Peyer's patch (tissue), 4 donors: ENCODE measurements at regions not wholly inside any gene's neighbourhood (a gene's known extent, or its start where the extent isn't known, plus 50 kb on each side); places are given as distances from the start of the nearest gene placed in this dataset.

Experiments used
- DNase-seq, 3 donors: peaks; one replicate each; pipeline ENCODE4 v3.0.0-alpha.2; 2017 to 2019
- H3K27ac ChIP-seq, 4 donors: fragments of 200-600 bp; sonication (generic); one replicate each; pipeline ENCODE4 v1.5.1; 2016 to 2019
- H3K27me3 ChIP-seq, 2 donors: fragments of 200-600 bp; sonication (generic); one replicate each; pipeline ENCODE4 v1.5.1; 2019
- H3K36me3 ChIP-seq, 3 donors: fragments of 200-600 bp; sonication (generic); one replicate each; pipeline ENCODE4 v1.5.1; 2016 to 2019
- H3K4me1 ChIP-seq, 4 donors: fragments of 200-600 bp; sonication (generic); one replicate each; pipeline ENCODE4 v1.5.1; 2016 to 2019
- H3K4me3 ChIP-seq, 4 donors: fragments of 200-600 bp; sonication (generic); 1 replicate in 3 of 4; 2 replicates in 1 of 4; pipeline ENCODE4 v1.5.1; 2016 to 2019; ENCODE audit warnings: mild to moderate bottlenecking in 1 of 4
- H3K9me3 ChIP-seq, 4 donors: fragments of 200-600 bp; sonication (generic); one replicate each; pipeline ENCODE4 v1.5.1; 2016 to 2019; ENCODE audit warnings: mild to moderate bottlenecking in 1 of 4
- CTCF ChIP-seq, 6 experiments: fragments of 450-650 bp in 4 of 6; fragments of 200-600 bp in 2 of 6; sonication (generic) in 1 of 6; IDR thresholded peaks; one replicate each; pipeline ENCODE4 v1.5.1; 2017 to 2019; ENCODE audit warnings: antibody characterized with exemption in 6 of 6, mild to moderate bottlenecking in 3 of 6, moderate library complexity in 1 of 6
- POLR2A ChIP-seq, 2 donors: fragments of 450-650 bp; IDR thresholded peaks; one replicate each; pipeline ENCODE4 v1.5.1; 2017; ENCODE audit warnings: antibody characterized with exemption in 2 of 2, mild to moderate bottlenecking in 2 of 2, moderate library complexity in 2 of 2

DNA sequence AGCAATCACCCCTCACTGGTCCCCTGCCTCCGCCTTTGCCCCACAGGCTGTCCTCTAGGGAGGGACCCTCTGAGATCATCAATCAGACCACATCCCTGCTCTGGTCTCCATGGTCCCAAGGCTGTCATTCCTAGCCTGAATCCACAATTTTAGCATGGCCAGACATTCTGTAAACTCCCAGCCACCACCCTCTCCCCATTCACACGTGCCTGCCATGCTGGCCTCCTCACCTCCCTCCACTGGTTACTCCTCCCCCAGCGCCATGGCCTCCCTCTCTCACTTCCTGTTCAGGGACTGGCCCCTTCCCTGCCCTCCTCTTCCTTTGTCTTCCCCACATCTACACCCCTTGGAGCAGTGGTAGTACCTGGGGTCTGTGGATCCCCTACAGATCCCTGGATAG, 150.7 kb upstream of the MLN start:
- no peaks in the 10 kb centered on the region for H3K9me3 ChIP-seq
- no peaks in the 10 kb centered on the region for H3K4me1 ChIP-seq
- no peak overlapping the region for H3K27ac ChIP-seq
- no peak for DNase-seq
- no peak for TF ChIP-seq CTCF (IDR thresholded peaks at IDR 0.05)
- no peak for TF ChIP-seq POLR2A (IDR thresholded peaks at IDR 0.05)
- no peaks in the 10 kb centered on the region for H3K36me3 ChIP-seq
- no peaks in the 10 kb centered on the region for H3K27me3 ChIP-seq
- no peak overlapping the region for H3K4me3 ChIP-seq

DNA sequence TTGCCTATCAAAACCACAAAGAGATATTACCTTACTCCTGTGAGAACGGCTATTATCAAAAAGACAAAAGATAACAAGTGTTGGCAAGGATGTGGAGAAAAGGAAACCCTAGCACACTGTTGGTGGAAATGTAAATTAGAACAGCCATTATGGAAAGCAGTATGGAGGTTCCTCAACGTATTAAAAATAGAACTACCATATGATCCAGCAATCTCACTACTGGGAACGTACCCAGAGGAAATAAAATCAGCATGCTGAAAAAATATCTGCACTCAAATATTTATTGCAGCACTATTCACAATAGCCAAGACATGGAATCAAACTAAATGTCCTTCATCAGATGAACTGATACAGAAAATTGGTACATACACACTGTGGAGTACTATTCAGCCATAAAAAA, 149.4 kb upstream of the MLN start:
- H3K36me3 ChIP-seq, result no peaks in the 10 kb centered on the region
- no peak for TF ChIP-seq CTCF (IDR thresholded peaks at IDR 0.05)
- TF ChIP-seq POLR2A (IDR thresholded peaks at IDR 0.05), result no peak
- DNase-seq, result no peak
- H3K27ac ChIP-seq, result no peak overlapping the region
- no peaks in the 10 kb centered on the region for H3K27me3 ChIP-seq
- no peak overlapping the region for H3K4me3 ChIP-seq
- H3K9me3 ChIP-seq, result no peaks in the 10 kb centered on the region
- no peaks in the 10 kb centered on the region for H3K4me1 ChIP-seq

DNA sequence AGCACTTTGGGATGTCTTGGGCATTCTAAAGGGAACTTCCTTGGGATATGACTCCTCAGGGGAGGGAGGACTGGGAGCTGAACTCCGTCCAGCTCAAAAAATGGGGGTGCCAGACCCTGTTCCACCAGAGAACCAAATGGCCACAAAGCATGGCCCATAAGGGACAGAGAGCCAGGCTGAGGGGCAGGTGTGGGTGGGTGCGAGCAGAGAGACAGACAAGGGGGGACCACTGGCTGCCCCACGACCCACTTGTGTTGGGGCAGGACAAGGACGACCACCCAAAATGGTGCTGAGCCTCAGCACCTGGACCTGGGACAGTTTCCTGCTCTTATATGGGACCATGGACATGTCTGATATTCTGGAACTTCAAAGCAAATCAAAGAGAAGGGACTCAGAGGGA, 148.2 kb upstream of the MLN start:
- H3K27me3 ChIP-seq, result no peaks in the 10 kb centered on the region
- no peaks in the 10 kb centered on the region for H3K9me3 ChIP-seq
- H3K27ac ChIP-seq, result no peak overlapping the region
- no peak overlapping the region for H3K4me3 ChIP-seq
- no peaks in the 10 kb centered on the region for H3K4me1 ChIP-seq
- no peaks in the 10 kb centered on the region for H3K36me3 ChIP-seq
- DNase-seq, result no peak
- no peak for TF ChIP-seq CTCF (IDR thresholded peaks at IDR 0.05)
- TF ChIP-seq POLR2A (IDR thresholded peaks at IDR 0.05), result no peak

GRCh38 chr6:33950891-33951889, 147.4 kb upstream of the MLN start:
- DNase-seq, result no peak
- no peaks in the 10 kb centered on the region for H3K9me3 ChIP-seq
- H3K27ac ChIP-seq, result no peak overlapping the region
- no peaks in the 10 kb centered on the region for H3K4me1 ChIP-seq
- TF ChIP-seq POLR2A (IDR thresholded peaks at IDR 0.05), result no peak
- no peak for TF ChIP-seq CTCF (IDR thresholded peaks at IDR 0.05)
- no peak overlapping the region for H3K4me3 ChIP-seq
- no peaks in the 10 kb centered on the region for H3K36me3 ChIP-seq
- H3K27me3 ChIP-seq, result no peaks in the 10 kb centered on the region

DNA sequence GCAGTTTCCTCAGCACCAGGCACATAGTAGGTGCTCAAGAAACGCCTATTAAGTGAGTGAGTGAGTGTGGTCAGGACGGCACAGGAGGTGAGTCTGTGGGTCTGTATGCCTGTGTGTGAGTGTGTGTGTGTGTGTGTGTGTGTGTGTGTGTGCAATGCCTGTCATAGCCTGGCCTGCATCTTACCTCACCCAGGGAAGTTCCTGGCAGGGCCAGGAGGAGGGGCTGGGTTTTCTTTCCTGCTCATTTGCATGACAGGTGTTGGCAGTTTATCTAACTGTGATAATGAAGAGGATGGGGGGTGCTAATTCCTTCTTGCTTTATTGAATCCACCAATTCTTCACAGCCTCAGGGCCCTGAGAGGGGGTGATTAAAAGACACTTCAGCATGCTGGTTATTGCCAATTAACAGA, 146.7 kb upstream of the MLN start:
- no peak for TF ChIP-seq CTCF (IDR thresholded peaks at IDR 0.05)
- no peak for TF ChIP-seq POLR2A (IDR thresholded peaks at IDR 0.05)
- Histone ChIP-seq H3K27me3 (no peaks in the 10 kb centered on the region), H3K4me1 (no peaks in the 10 kb centered on the region), H3K9me3 (no peaks in the 10 kb centered on the region), H3K4me3 (no peak overlapping the region), H3K27ac (no peak overlapping the region), H3K36me3 (no peaks in the 10 kb centered on the region)
- DNase-seq, result peak in 1 of 3 donors; percentile 50
